Ovary (tissue), 3 donors: ENCODE measurements at regions not wholly inside any gene's neighbourhood (a gene's known extent, or its start where the extent isn't known, plus 50 kb on each side); places are given as distances from the start of the nearest gene placed in this dataset.

ENCODE experiments used
- CTCF ChIP-seq, 3 donors: fragments of 450-650 bp in 2 of 3; fragments of 200-600 bp in 1 of 3; IDR thresholded peaks; one replicate each; pipeline versions ENCODE4 v1.5.1 to v1.8.0; 2016 to 2022; ENCODE audit warnings: antibody characterized with exemption in 3 of 3, mild to moderate bottlenecking in 1 of 3
- POLR2A ChIP-seq: fragments of 450-650 bp; IDR thresholded peaks from one replicate; pipeline ENCODE4 v1.6.1; 2017; ENCODE audit warnings: antibody characterized with exemption, mild to moderate bottlenecking, moderate library complexity
- donor health status: DM: no; HTN: no; CAD: no.

GRCh38 chr5:82684165-82684564, 393.0 kb downstream of the TMEM167A start:
- no peak for TF ChIP-seq CTCF (IDR thresholded peaks at IDR 0.05)
- no peak for TF ChIP-seq POLR2A
